ENCODE measurements at regions not wholly inside any gene's neighbourhood (a gene's known extent, or its start where the extent isn't known, plus 50 kb on each side); places are given as distances from the start of the nearest gene placed in this dataset.

- TF ChIP-seq CTCF (IDR thresholded peaks at IDR 0.05) = no peak
- TF ChIP-seq POLR2A (IDR thresholded peaks at IDR 0.05) = no peak
Measured at GRCh38 chr1:106875622-106876021, 180.9 kb upstream of the PRMT6 start.
